Smooth muscle cell (in vitro differentiated cells): ENCODE measurements at regions not wholly inside any gene's neighbourhood (a gene's known extent, or its start where the extent isn't known, plus 50 kb on each side); places are given as distances from the start of the nearest gene placed in this dataset.

Source experiments
- DNase-seq: peaks from one replicate; lab custom pipeline; 2025; ENCODE audit not compliant: unreplicated experiment; lab: John Stamatoyannopoulos, UW
- H2AFZ ChIP-seq: fragments of 200-600 bp; sonication (generic); 2 replicates; pipeline ENCODE4 v1.6.0; 2016; ENCODE audit warnings: antibody characterized with exemption, low read depth, mild to moderate bottlenecking
- H3F3A ChIP-seq: fragments of 200-600 bp; sonication (generic); 2 replicates; pipeline ENCODE4 v1.6.0; 2017; ENCODE audit warnings: antibody characterized with exemption, low read depth
- H3K27ac ChIP-seq: fragments of 200-600 bp; sonication (generic); 2 replicates; pipeline ENCODE4 v1.5.1; 2016; ENCODE audit warnings: low read depth, mild to moderate bottlenecking
- H3K27me3 ChIP-seq: fragments of 200-600 bp; sonication (generic); 2 replicates; pipeline ENCODE4 v1.6.1; 2016; ENCODE audit warnings: low read depth, mild to moderate bottlenecking
- H3K36me3 ChIP-seq: fragments of 200-600 bp; sonication (generic); 2 replicates; pipeline ENCODE4 v1.5.1; 2016; ENCODE audit warnings: low read depth
- H3K4me1 ChIP-seq: fragments of 200-600 bp; sonication (generic); 2 replicates; pipeline ENCODE4 v1.5.1; 2016; ENCODE audit warnings: low read depth
- H3K4me2 ChIP-seq: fragments of 200-600 bp; sonication (generic); 2 replicates; pipeline ENCODE4 v1.6.0; 2016; ENCODE audit warnings: mild to moderate bottlenecking
- H3K4me3 ChIP-seq: fragments of 200-600 bp; sonication (generic); 2 replicates; pipeline ENCODE4 v1.5.1; 2016; ENCODE audit warnings: mild to moderate bottlenecking
- H3K79me2 ChIP-seq: fragments of 200-600 bp; sonication (generic); 2 replicates; pipeline ENCODE4 v1.6.0; 2016; ENCODE audit warnings: low read depth, mild to moderate bottlenecking
- H3K9ac ChIP-seq: fragments of 200-600 bp; sonication (generic); 2 replicates; pipeline ENCODE4 v1.6.0; 2016; ENCODE audit warnings: low read depth
- H3K9me3 ChIP-seq: fragments of 200-600 bp; sonication (generic); replicated peaks from 2 replicates; pipeline ENCODE4 v1.5.1; 2016; ENCODE audit warnings: low read depth
- H4K20me1 ChIP-seq: fragments of 200-600 bp; sonication (generic); 2 replicates; pipeline ENCODE4 v1.6.0; 2016; ENCODE audit warnings: low read depth
- CTCF ChIP-seq: fragments of 200-600 bp; sonication (generic); IDR thresholded peaks from 2 replicates; pipeline ENCODE4 v1.5.1; 2017; ENCODE audit warnings: borderline replicate concordance, mild to moderate bottlenecking, antibody characterized with exemption; ENCODE audit not compliant: insufficient read depth, poor library complexity, severe bottlenecking
- WGBS: methylation state at CpG from one replicate; pipeline ENCODE4 v1.1.7; 2016; ENCODE audit warnings: low lambda C conversion rate; 5-methylcytosine and 5-hydroxymethylcytosine counted together

GRCh38 chr12:114164351-114164750 lies 198.2 kb upstream of the RBM19 start:
- H4K20me1 ChIP-seq, result no peaks in the 10 kb centered on the region
- no peak overlapping the region for H2AFZ ChIP-seq
- peaks cover 49% of the 10 kb centered on the region for H3K27me3 ChIP-seq
- no peak overlapping the region for H3K4me2 ChIP-seq
- no peak overlapping the region for H3K9ac ChIP-seq
- H3K4me3 ChIP-seq, result no peak overlapping the region
- DNase-seq, result no peak
- H3K36me3 ChIP-seq, result no peaks in the 10 kb centered on the region
- 92% methylated on average over 4 of the region's 4 CpGs for WGBS
- no peaks in the 10 kb centered on the region for H3F3A ChIP-seq
- TF ChIP-seq CTCF, result no peak
- no peaks in the 10 kb centered on the region for H3K4me1 ChIP-seq
- no peak overlapping the region for H3K27ac ChIP-seq
- H3K9me3 ChIP-seq, result no peaks in the 10 kb centered on the region
- no peaks in the 10 kb centered on the region for H3K79me2 ChIP-seq

GRCh38 chr12:114163771-114164170 lies 197.6 kb upstream of the RBM19 start:
- no peaks in the 10 kb centered on the region for H4K20me1 ChIP-seq
- no peak overlapping the region for H3K9ac ChIP-seq
- no peak overlapping the region for H2AFZ ChIP-seq
- no peaks in the 10 kb centered on the region for H3K36me3 ChIP-seq
- WGBS, result 38% methylated on average over 4 of the region's 4 CpGs
- H3K4me1 ChIP-seq, result no peaks in the 10 kb centered on the region
- H3K79me2 ChIP-seq, result no peaks in the 10 kb centered on the region
- H3K9me3 ChIP-seq, result no peaks in the 10 kb centered on the region
- no peak overlapping the region for H3K4me2 ChIP-seq
- no peak for DNase-seq
- no peak for TF ChIP-seq CTCF
- H3K4me3 ChIP-seq, result no peak overlapping the region
- H3K27ac ChIP-seq, result no peak overlapping the region
- H3K27me3 ChIP-seq, result peaks cover 45% of the 10 kb centered on the region
- no peaks in the 10 kb centered on the region for H3F3A ChIP-seq

- no peak for TF ChIP-seq CTCF
- Histone ChIP-seq H2AFZ (no peak overlapping the region), H3K79me2 (no peaks in the 10 kb centered on the region), H3K27ac (no peak overlapping the region), H4K20me1 (no peaks in the 10 kb centered on the region), H3K4me2 (no peak overlapping the region), H3K9me3 (no peaks in the 10 kb centered on the region), H3K4me3 (no peak overlapping the region), H3K9ac (no peak overlapping the region), H3F3A (no peaks in the 10 kb centered on the region), H3K4me1 (no peaks in the 10 kb centered on the region), H3K27me3 (peaks cover 42% of the 10 kb centered on the region), H3K36me3 (no peaks in the 10 kb centered on the region)
- DNase-seq, result no peak
- 92% methylated on average over 3 of the region's 3 CpGs for WGBS
These were observed 194.3 kb upstream of the RBM19 start for GRCh38 chr12:114160445-114160844.

- Histone ChIP-seq H3K9ac (no peak overlapping the region), H3K36me3 (no peaks in the 10 kb centered on the region), H3K4me3 (no peak overlapping the region), H2AFZ (no peak overlapping the region), H3F3A (no peaks in the 10 kb centered on the region), H3K4me2 (no peak overlapping the region), H3K4me1 (no peaks in the 10 kb centered on the region), H3K27ac (no peak overlapping the region), H3K27me3 (peaks cover 61% of the 10 kb centered on the region), H3K9me3 (no peaks in the 10 kb centered on the region), H3K79me2 (no peaks in the 10 kb centered on the region), H4K20me1 (no peaks in the 10 kb centered on the region)
- TF ChIP-seq CTCF, result no peak
- no peak for DNase-seq
- 87% methylated on average over 4 of the region's 4 CpGs for WGBS
These were observed 186.8 kb upstream of the RBM19 start for GRCh38 chr12:114152890-114153289.
